Gastroesophageal sphincter (tissue), 3 donors: ENCODE measurements at regions not wholly inside any gene's neighbourhood (a gene's known extent, or its start where the extent isn't known, plus 50 kb on each side); places are given as distances from the start of the nearest gene placed in this dataset.

Experiments
- POLR2A ChIP-seq, 2 donors: fragments of 450-650 bp; IDR thresholded peaks; one replicate each; pipeline ENCODE4 v1.6.1; 2017; ENCODE audit warnings: antibody characterized with exemption in 2 of 2, mild to moderate bottlenecking in 2 of 2, moderate library complexity in 1 of 2
- POLR2AphosphoS5 ChIP-seq: sonication (generic); formaldehyde crosslinking; IDR thresholded peaks from one replicate; pipeline ENCODE4 v1.6.1; 2017; ENCODE audit warnings: antibody characterized with exemption
- TF ChIP-seq, protein P1 (sequence below), 4 experiments: fragments of 200-600 bp in 2 of 4; fragments of 450-650 bp in 2 of 4; sonication (generic) in 1 of 4; IDR thresholded peaks; one replicate each; pipeline ENCODE4 v1.5.1; 2017 to 2019; ENCODE audit warnings: antibody characterized with exemption in 4 of 4, mild to moderate bottlenecking in 2 of 4, moderate library complexity in 2 of 4

DNA sequence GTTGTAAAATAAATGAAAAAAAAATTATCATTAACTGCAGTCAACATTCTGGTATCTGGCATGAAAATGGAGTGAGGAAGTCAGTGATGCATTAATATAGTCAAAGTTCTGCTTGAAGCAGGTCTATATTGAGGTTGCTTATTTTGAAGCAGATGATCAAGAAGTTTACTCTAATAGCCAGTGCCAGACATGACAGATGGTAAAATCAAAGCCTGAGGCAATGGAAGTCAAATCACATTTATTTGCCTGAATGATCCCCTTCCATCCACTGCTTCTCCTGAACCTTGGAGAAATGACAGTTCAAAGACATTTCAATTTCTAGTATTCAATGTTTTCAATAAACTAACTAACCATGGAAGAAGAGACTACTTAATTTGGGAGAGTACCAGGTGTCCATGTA, 430.0 kb downstream of the FAM181B start:
- TF ChIP-seq, protein P1, sequence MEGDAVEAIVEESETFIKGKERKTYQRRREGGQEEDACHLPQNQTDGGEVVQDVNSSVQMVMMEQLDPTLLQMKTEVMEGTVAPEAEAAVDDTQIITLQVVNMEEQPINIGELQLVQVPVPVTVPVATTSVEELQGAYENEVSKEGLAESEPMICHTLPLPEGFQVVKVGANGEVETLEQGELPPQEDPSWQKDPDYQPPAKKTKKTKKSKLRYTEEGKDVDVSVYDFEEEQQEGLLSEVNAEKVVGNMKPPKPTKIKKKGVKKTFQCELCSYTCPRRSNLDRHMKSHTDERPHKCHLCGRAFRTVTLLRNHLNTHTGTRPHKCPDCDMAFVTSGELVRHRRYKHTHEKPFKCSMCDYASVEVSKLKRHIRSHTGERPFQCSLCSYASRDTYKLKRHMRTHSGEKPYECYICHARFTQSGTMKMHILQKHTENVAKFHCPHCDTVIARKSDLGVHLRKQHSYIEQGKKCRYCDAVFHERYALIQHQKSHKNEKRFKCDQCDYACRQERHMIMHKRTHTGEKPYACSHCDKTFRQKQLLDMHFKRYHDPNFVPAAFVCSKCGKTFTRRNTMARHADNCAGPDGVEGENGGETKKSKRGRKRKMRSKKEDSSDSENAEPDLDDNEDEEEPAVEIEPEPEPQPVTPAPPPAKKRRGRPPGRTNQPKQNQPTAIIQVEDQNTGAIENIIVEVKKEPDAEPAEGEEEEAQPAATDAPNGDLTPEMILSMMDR (IDR thresholded peaks at IDR 0.05), result no peak
- no peak for TF ChIP-seq POLR2A (IDR thresholded peaks at IDR 0.05)
- TF ChIP-seq POLR2AphosphoS5, result no peak
